ENCODE measurements at regions not wholly inside any gene's neighbourhood (a gene's known extent, or its start where the extent isn't known, plus 50 kb on each side); places are given as distances from the start of the nearest gene placed in this dataset.

DNA sequence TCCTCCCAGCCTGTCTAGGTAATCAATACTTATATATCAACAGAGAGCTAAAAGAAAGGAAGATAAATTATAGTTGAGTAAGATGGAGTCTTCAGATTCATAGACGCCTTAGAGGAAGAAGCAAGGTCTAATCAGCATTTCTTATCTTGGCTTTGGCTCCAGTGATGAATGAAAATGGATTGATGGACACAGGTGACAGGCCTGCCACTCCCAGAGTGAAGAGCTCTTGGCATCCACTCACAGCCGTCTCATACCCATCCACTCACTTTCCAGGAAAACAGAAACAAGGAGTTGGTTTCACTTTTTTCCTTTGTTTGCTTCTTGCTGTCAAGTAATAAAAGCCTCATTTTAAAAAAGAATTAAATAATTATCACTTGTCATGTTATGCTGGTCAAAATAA is 168.2 kb downstream of the MFSD1 start:
- no peak for TF ChIP-seq ZNF8 (CRISPR knock-in tag; IDR thresholded peaks at IDR 0.05)
- no peak for TF ChIP-seq ARNTL (CRISPR knock-in tag; IDR thresholded peaks at IDR 0.05; ENCODE audit: borderline replicate concordance, low read depth)
- TF ChIP-seq RARB (CRISPR knock-in tag; IDR thresholded peaks at IDR 0.05), result no peak
- TF ChIP-seq SNAI2 (CRISPR knock-in tag; IDR thresholded peaks at IDR 0.05), result no peak
- TF ChIP-seq ZFP3 (CRISPR knock-in tag; IDR thresholded peaks at IDR 0.05), result no peak
- no peak for TF ChIP-seq PPARA (CRISPR knock-in tag; IDR thresholded peaks at IDR 0.05; ENCODE audit: borderline replicate concordance)
- TF ChIP-seq, protein P1, sequence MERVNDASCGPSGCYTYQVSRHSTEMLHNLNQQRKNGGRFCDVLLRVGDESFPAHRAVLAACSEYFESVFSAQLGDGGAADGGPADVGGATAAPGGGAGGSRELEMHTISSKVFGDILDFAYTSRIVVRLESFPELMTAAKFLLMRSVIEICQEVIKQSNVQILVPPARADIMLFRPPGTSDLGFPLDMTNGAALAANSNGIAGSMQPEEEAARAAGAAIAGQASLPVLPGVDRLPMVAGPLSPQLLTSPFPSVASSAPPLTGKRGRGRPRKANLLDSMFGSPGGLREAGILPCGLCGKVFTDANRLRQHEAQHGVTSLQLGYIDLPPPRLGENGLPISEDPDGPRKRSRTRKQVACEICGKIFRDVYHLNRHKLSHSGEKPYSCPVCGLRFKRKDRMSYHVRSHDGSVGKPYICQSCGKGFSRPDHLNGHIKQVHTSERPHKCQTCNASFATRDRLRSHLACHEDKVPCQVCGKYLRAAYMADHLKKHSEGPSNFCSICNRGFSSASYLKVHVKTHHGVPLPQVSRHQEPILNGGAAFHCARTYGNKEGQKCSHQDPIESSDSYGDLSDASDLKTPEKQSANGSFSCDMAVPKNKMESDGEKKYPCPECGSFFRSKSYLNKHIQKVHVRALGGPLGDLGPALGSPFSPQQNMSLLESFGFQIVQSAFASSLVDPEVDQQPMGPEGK (CRISPR knock-in tag; IDR thresholded peaks at IDR 0.05; ENCODE audit: borderline replicate concordance), result no peak
- no peak for TF ChIP-seq CSRNP3 (CRISPR knock-in tag; IDR thresholded peaks at IDR 0.05)
- TF ChIP-seq ESRRG (CRISPR knock-in tag; IDR thresholded peaks at IDR 0.05), result no peak
- TF ChIP-seq ZC3H10 (CRISPR knock-in tag; IDR thresholded peaks at IDR 0.05), result no peak
- TF ChIP-seq OSR1 (CRISPR knock-in tag; IDR thresholded peaks at IDR 0.05), result no peak
- TF ChIP-seq ISL1 (CRISPR knock-in tag; IDR thresholded peaks at IDR 0.05), result no peak
- TF ChIP-seq GLIS3 (CRISPR knock-in tag; IDR thresholded peaks at IDR 0.05), result no peak
- TF ChIP-seq POU6F1 (CRISPR knock-in tag; IDR thresholded peaks at IDR 0.05; ENCODE audit: borderline replicate concordance, low read depth), result no peak

GRCh38 chr3:158974904-158975303 is 173.1 kb downstream of the MFSD1 start:
- no peak for ATAC-seq
- TF ChIP-seq ZNF565 (CRISPR knock-in tag; conservative IDR thresholded peaks at IDR 0.05; ENCODE audit: low read depth), result no peak
- peak; percentile 17; the same call in 1 of the 2 replicates for TF ChIP-seq ISL1 (CRISPR knock-in tag; IDR thresholded peaks at IDR 0.05)

More for the DNA sequence above, 168.2 kb downstream of the MFSD1 start:
- ATAC-seq, result no peak

GRCh38 chr3:158976966-158977365 is 175.1 kb downstream of the MFSD1 start:
- TF ChIP-seq PPARA (CRISPR knock-in tag; IDR thresholded peaks at IDR 0.05; ENCODE audit: borderline replicate concordance) (no peak), RARB (CRISPR knock-in tag; IDR thresholded peaks at IDR 0.05) (no peak), ZFP30 (CRISPR knock-in tag; IDR thresholded peaks at IDR 0.05) (no peak), CREB5 (CRISPR knock-in tag; IDR thresholded peaks at IDR 0.05; ENCODE audit: low read depth) (no peak), CSDC2 (CRISPR knock-in tag; IDR thresholded peaks at IDR 0.05) (no peak), ZFP3 (CRISPR knock-in tag; IDR thresholded peaks at IDR 0.05) (no peak), BACH2 (CRISPR knock-in tag; IDR thresholded peaks at IDR 0.05; ENCODE audit: borderline replicate concordance) (no peak), OSR1 (CRISPR knock-in tag; IDR thresholded peaks at IDR 0.05) (no peak), POU6F1 (CRISPR knock-in tag; IDR thresholded peaks at IDR 0.05; ENCODE audit: borderline replicate concordance, low read depth) (no peak), ZNF565 (CRISPR knock-in tag; conservative IDR thresholded peaks at IDR 0.05; ENCODE audit: low read depth) (no peak), ISL1 (CRISPR knock-in tag; IDR thresholded peaks at IDR 0.05) (no peak), CSRNP3 (CRISPR knock-in tag; IDR thresholded peaks at IDR 0.05) (no peak)
- TF ChIP-seq, protein P1 (CRISPR knock-in tag; IDR thresholded peaks at IDR 0.05; ENCODE audit: borderline replicate concordance), result no peak
- ATAC-seq, result no peak

Measured in SK-N-SH treated with all-trans-retinoic acid at 6 μM for 48 hours (cell line).